GM10266 (cell line): ENCODE measurements at regions not wholly inside any gene's neighbourhood (a gene's known extent, or its start where the extent isn't known, plus 50 kb on each side); places are given as distances from the start of the nearest gene placed in this dataset.

ENCODE experiments used
- DNase-seq: peaks from one replicate; pipeline ENCODE4 v3.0.0; 2012; ENCODE audit errors: extremely low spot score
- CTCF ChIP-seq: IDR thresholded peaks from 2 replicates; pipeline ENCODE4 v1.5.1; 2012; ENCODE audit warnings: mild to moderate bottlenecking, low read depth; ENCODE audit not compliant: control insufficient read depth, insufficient read depth; ENCODE audit errors: missing control alignments

DNA sequence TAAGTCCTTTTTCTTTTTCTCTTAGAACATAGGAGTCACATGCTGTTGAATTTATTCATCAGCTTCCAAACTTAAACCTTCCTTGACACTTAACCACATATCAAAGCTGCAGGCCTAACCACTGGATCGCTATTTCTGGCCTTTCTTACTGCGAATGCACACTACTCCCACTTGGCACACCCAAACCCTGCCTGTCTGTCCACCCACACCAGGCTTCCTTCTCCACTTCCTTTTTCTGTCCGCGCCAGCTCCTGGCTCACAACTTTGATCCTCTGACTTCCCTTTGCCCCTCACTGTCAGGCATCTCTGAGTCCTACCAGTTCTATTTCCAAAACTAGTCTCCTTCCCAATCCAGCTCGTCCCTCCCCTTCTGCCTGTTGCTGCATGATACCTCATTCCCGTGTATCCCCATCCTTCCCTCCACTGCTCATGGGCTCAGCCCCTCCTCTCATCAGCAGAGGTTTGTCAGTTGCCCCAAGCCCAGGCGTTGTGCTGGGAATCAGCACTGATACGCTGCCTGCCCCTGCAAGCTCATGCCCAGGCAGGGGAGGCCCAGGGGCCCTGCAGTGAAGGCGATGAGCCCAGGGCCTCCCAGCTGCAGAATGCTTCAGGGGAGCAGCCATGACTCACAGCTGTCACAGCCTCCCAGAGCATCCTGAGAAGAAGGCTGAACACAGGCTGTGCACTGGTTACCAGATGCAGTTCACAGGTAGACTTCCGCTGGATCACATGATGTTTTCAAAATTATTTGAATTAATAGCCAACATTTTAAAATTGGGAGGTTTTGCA is 179.8 kb downstream of the KATNIP start:
- TF ChIP-seq CTCF: no peak
- no peak for DNase-seq

GRCh38 chr16:27730661-27731210 is 180.8 kb downstream of the KATNIP start:
- DNase-seq: no peak
- TF ChIP-seq CTCF: no peak

DNA sequence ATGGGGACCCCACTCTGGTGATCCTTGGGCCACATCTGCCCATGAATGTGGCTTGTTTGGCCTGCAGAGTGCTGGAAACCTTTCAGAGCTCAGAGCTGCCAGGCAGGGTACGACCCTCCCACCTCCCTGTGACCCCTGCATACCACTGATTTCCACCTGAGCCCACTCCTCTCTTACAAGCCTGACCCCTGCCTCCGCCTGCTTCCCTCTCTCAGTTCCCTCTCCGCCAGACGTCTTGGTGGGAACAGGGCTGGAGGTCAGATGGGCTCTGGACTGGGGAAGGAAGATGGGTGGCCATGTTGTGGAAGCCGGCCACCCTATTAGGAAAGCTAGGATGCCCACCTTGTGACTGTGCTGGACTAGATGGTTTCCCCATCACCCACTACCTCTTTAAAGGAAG is 185.1 kb downstream of the KATNIP start:
- DNase-seq: no peak
- no peak for TF ChIP-seq CTCF

DNA sequence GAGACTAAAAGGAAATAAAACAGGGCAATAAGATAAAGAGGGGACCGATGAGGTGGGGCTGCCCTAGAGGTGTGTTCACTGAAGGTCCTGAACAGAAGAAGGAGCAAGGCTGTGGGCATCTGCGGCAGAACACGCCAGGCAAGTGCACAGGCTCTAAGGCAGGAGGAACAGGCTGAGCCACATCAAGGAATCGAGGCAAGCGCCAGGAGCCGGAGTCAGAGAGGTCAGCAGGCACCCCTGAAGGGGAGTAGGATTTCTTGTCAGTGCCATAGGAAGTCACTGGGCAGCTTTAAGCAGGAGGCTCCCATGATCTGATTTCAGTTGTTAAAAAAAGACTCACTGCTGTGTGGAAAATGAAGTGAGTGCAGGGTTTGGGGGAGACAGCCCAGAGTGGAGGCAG is 186.5 kb downstream of the KATNIP start:
- DNase-seq: no peak
- TF ChIP-seq CTCF: no peak

GRCh38 chr16:27737513-27737912 is 187.6 kb downstream of the KATNIP start:
- no peak for TF ChIP-seq CTCF
- DNase-seq: no peak
